IPS DF 6.9 (cell line): ENCODE measurements at regions not wholly inside any gene's neighbourhood (a gene's known extent, or its start where the extent isn't known, plus 50 kb on each side); places are given as distances from the start of the nearest gene placed in this dataset.
"Not testable (repeated sequence)": the region's sequence is repeated elsewhere in the genome, so short reads cannot be mapped to it uniquely, and the experiment has no call there.

Experiments
- DNase-seq: peaks from one replicate; pipeline ENCODE4 v3.0.0-alpha.2; 2013; ENCODE audit warnings: low read depth, low spot score
- H3K27ac ChIP-seq: one replicate; pipeline ENCODE4 v1.5.1; 2013; ENCODE audit warnings: low read length, control low read depth
- H3K27me3 ChIP-seq: 2 replicates; pipeline ENCODE4 v1.6.1; 2013; ENCODE audit warnings: mild to moderate bottlenecking, low read length; ENCODE audit not compliant: control insufficient read depth, insufficient read depth
- H3K36me3 ChIP-seq: 2 replicates; pipeline ENCODE4 v1.6.1; 2013; ENCODE audit warnings: low read length; ENCODE audit not compliant: control insufficient read depth, insufficient read depth
- H3K4me1 ChIP-seq: 2 replicates; pipeline ENCODE4 v1.6.1; 2013; ENCODE audit warnings: low read length; ENCODE audit not compliant: control insufficient read depth, insufficient read depth
- H3K4me3 ChIP-seq: 2 replicates; pipeline ENCODE4 v1.5.1; 2013; ENCODE audit warnings: mild to moderate bottlenecking, low read length
- H3K9me3 ChIP-seq: 2 replicates; pipeline ENCODE4 v1.6.1; 2013; ENCODE audit warnings: low read length, inconsistent platforms; ENCODE audit not compliant: control insufficient read depth, insufficient read depth
- WGBS: extraction: QIAGEN DNeasy Blood & Tissue Kit; methylation state at CpG from one replicate; pipeline ENCODE4 v1.1.7; 2013; ENCODE audit warnings: mixed read lengths, missing lambda C conversion rate; ENCODE audit not compliant: insufficient read length, insufficient coverage; 5-methylcytosine and 5-hydroxymethylcytosine counted together

GRCh38 chr2:76000425-76000824 is 289.7 kb upstream of the GCFC2 start:
- DNase-seq = no peak
- no peak overlapping the region for H3K27ac ChIP-seq
- no peaks in the 10 kb centered on the region for H3K27me3 ChIP-seq
- H3K36me3 ChIP-seq = no peaks in the 10 kb centered on the region
- H3K4me3 ChIP-seq = no peak overlapping the region
- no CpG with 5 or more reads among the region's 2 CpGs for whole genome bisulfite sequencing
- no peaks in the 10 kb centered on the region for H3K9me3 ChIP-seq
- H3K4me1 ChIP-seq = no peaks in the 10 kb centered on the region

- no CpG with 5 or more reads among the region's 2 CpGs for WGBS
- no peak for DNase-seq
Observed at GRCh38 chr2:75998451-75998850, 287.7 kb upstream of the GCFC2 start.

GRCh38 chr2:75994759-75995158 is 284.0 kb upstream of the GCFC2 start:
- H3K4me1 ChIP-seq = no peaks in the 10 kb centered on the region
- H3K36me3 ChIP-seq = no peaks in the 10 kb centered on the region
- DNase-seq = no peak
- no peak overlapping the region for H3K4me3 ChIP-seq
- no peaks in the 10 kb centered on the region for H3K27me3 ChIP-seq
- no peaks in the 10 kb centered on the region for H3K9me3 ChIP-seq
- WGBS = no CpG with 5 or more reads among the region's 4 CpGs
- no peak overlapping the region for H3K27ac ChIP-seq

More at GRCh38 chr2:75998451-75998850, 287.7 kb upstream of the GCFC2 start:
- no peaks in the 10 kb centered on the region for H3K27me3 ChIP-seq
- H3K9me3 ChIP-seq = no peaks in the 10 kb centered on the region
- no peaks in the 10 kb centered on the region for H3K4me1 ChIP-seq
- H3K36me3 ChIP-seq = no peaks in the 10 kb centered on the region
- H3K4me3 ChIP-seq = no peak overlapping the region
- H3K27ac ChIP-seq = no peak overlapping the region

GRCh38 chr2:75988622-75989021 is 277.9 kb upstream of the GCFC2 start:
- H3K27me3 ChIP-seq, H3K27ac ChIP-seq, H3K36me3 ChIP-seq, DNase-seq, H3K9me3 ChIP-seq, H3K4me3 ChIP-seq, H3K4me1 ChIP-seq: not testable (repeated sequence)
- WGBS = no CpG with 5 or more reads among the region's 5 CpGs

GRCh38 chr2:75986617-75987016 is 275.9 kb upstream of the GCFC2 start:
- no CpG with 5 or more reads among the region's 4 CpGs for WGBS
- Histone ChIP-seq H3K27me3 (no peaks in the 10 kb centered on the region), H3K36me3 (no peaks in the 10 kb centered on the region), H3K4me3 (no peak overlapping the region), H3K9me3 (no peaks in the 10 kb centered on the region; the same call in 1 of the 2 replicates), H3K27ac (no peak overlapping the region), H3K4me1 (no peaks in the 10 kb centered on the region)
- no peak for DNase-seq

- Histone ChIP-seq H3K27me3 (no peaks in the 10 kb centered on the region), H3K4me1 (no peaks in the 10 kb centered on the region), H3K4me3 (no peak overlapping the region), H3K27ac (no peak overlapping the region), H3K36me3 (no peaks in the 10 kb centered on the region), H3K9me3 (no peaks in the 10 kb centered on the region)
- no peak for DNase-seq
- no CpG with 5 or more reads among the region's 2 CpGs for WGBS
Observed at GRCh38 chr2:75982719-75983118, 272.0 kb upstream of the GCFC2 start.

- Histone ChIP-seq H3K4me3 (no peak overlapping the region), H3K4me1 (peaks cover 1% of the 10 kb centered on the region; the same call in 1 of the 2 replicates)
- WGBS = no CpG with 5 or more reads among the region's 2 CpGs
Observed at GRCh38 chr2:75964646-75965045, 253.9 kb upstream of the GCFC2 start.

GRCh38 chr2:75960472-75961009 is 249.8 kb upstream of the GCFC2 start:
- H3K4me3 ChIP-seq = no peak overlapping the region
- DNase-seq = no peak
- peaks cover 1% of the 10 kb centered on the region; the same call in 1 of the 2 replicates for H3K4me1 ChIP-seq
- H3K27me3 ChIP-seq = no peaks in the 10 kb centered on the region
- no peaks in the 10 kb centered on the region; the same call in 1 of the 2 replicates for H3K9me3 ChIP-seq
- no CpG with 5 or more reads among the region's 3 CpGs for WGBS
- no peak overlapping the region for H3K27ac ChIP-seq
- H3K36me3 ChIP-seq = no peaks in the 10 kb centered on the region

More at GRCh38 chr2:75964646-75965045, 253.9 kb upstream of the GCFC2 start:
- Histone ChIP-seq H3K36me3 (no peaks in the 10 kb centered on the region), H3K27me3 (no peaks in the 10 kb centered on the region), H3K27ac (no peak overlapping the region), H3K9me3 (no peaks in the 10 kb centered on the region; the same call in 1 of the 2 replicates)
- DNase-seq = no peak

- no peaks in the 10 kb centered on the region for H3K27me3 ChIP-seq
- H3K27ac ChIP-seq = no peak overlapping the region
- H3K36me3 ChIP-seq = no peaks in the 10 kb centered on the region
- DNase-seq = no peak
- H3K4me1 ChIP-seq = peaks cover 1% of the 10 kb centered on the region; the same call in 1 of the 2 replicates
- no peak overlapping the region for H3K4me3 ChIP-seq
- no CpG with 5 or more reads among the region's 4 CpGs for WGBS
- H3K9me3 ChIP-seq = no peaks in the 10 kb centered on the region; the same call in 1 of the 2 replicates
Observed at GRCh38 chr2:75959724-75960471, 249.2 kb upstream of the GCFC2 start.

GRCh38 chr2:75954761-75955160 is 244.0 kb upstream of the GCFC2 start:
- DNase-seq = no peak
- Histone ChIP-seq H3K9me3 (no peaks in the 10 kb centered on the region), H3K27me3 (no peaks in the 10 kb centered on the region), H3K36me3 (no peaks in the 10 kb centered on the region), H3K4me1 (peaks cover 1% of the 10 kb centered on the region; the same call in 1 of the 2 replicates), H3K4me3 (no peak overlapping the region), H3K27ac (no peak overlapping the region)

- Histone ChIP-seq H3K27ac (no peak overlapping the region), H3K4me1 (no peaks in the 10 kb centered on the region), H3K36me3 (no peaks in the 10 kb centered on the region), H3K4me3 (no peak overlapping the region), H3K27me3 (no peaks in the 10 kb centered on the region), H3K9me3 (no peaks in the 10 kb centered on the region)
- no CpG with 5 or more reads among the region's 1 CpG for whole genome bisulfite sequencing
- no peak for DNase-seq
Observed at GRCh38 chr2:75952173-75952572, 241.5 kb upstream of the GCFC2 start.
